HL-60 (cell line): ENCODE measurements at regions not wholly inside any gene's neighbourhood (a gene's known extent, or its start where the extent isn't known, plus 50 kb on each side); places are given as distances from the start of the nearest gene placed in this dataset.

ENCODE experiments used
- DNase-seq, 2 experiments: peaks; one replicate each; pipeline ENCODE4 v3.0.0-alpha.2; 2010 to 2020; ENCODE audit warnings: low read depth in 1 of 2, low spot score in 1 of 2
- H3K27ac ChIP-seq: fragments of 250-450 bp; sonication (Bioruptor Pico); replicated peaks from 2 replicates; pipeline ENCODE4 v1.5.1; 2020; ENCODE audit warnings: mild to moderate bottlenecking, moderate library complexity
- H3K27me3 ChIP-seq: fragments of 250-450 bp; sonication (Bioruptor Pico); 2 replicates; pipeline ENCODE4 v1.5.1; 2021; ENCODE audit warnings: mild to moderate bottlenecking, moderate library complexity; ENCODE audit not compliant: insufficient read depth, poor library complexity, severe bottlenecking
- H3K4me3 ChIP-seq: replicated peaks from 2 replicates; pipeline ENCODE4 v1.5.1; 2011; ENCODE audit warnings: mild to moderate bottlenecking, control low read depth, low read length; ENCODE audit not compliant: insufficient read depth
- CTCF ChIP-seq: IDR thresholded peaks from one replicate; pipeline ENCODE4 v1.5.1; 2011; ENCODE audit warnings: low read length, control low read depth, inconsistent platforms; ENCODE audit not compliant: insufficient read depth
- GABPA ChIP-seq: IDR thresholded peaks from 2 replicates; pipeline ENCODE4 v1.6.1; 2012; ENCODE audit warnings: low read depth
- POLR2AphosphoS5 ChIP-seq: IDR thresholded peaks from 2 replicates; pipeline ENCODE4 v1.6.1; 2012; ENCODE audit warnings: low read depth
- REST ChIP-seq: IDR thresholded peaks from 2 replicates; pipeline ENCODE4 v1.6.1; 2012; ENCODE audit warnings: low read depth; ENCODE audit not compliant: insufficient replicate concordance
- SPI1 ChIP-seq: IDR thresholded peaks from 2 replicates; pipeline ENCODE4 v1.6.1; 2012; ENCODE audit warnings: low read depth, mild to moderate bottlenecking, borderline replicate concordance

- Histone ChIP-seq H3K4me3 (no peak overlapping the region), H3K27ac (no peak overlapping the region), H3K27me3 (no peaks in the 10 kb centered on the region)
- TF ChIP-seq SPI1 (no peak), GABPA (no peak), CTCF (no peak)
- DNase-seq = peak in 1 of 2 experiments; percentile 11
Measured at GRCh38 chr1:5551274-5551975, 440.8 kb downstream of the NPHP4 start.

- DNase-seq = no peak
- TF ChIP-seq CTCF (no peak), REST (no peak), POLR2AphosphoS5 (no peak), GABPA (no peak), SPI1 (no peak)
- H3K4me3 ChIP-seq = no peak overlapping the region
- no peaks in the 10 kb centered on the region for H3K27me3 ChIP-seq
- H3K27ac ChIP-seq = no peak overlapping the region
Measured at GRCh38 chr1:5548266-5548665, 444.0 kb downstream of the NPHP4 start.

GRCh38 chr1:5543235-5543634 lies 449.0 kb downstream of the NPHP4 start:
- TF ChIP-seq REST (no peak), POLR2AphosphoS5 (no peak), SPI1 (no peak), GABPA (no peak), CTCF (no peak)
- no peak for DNase-seq
- Histone ChIP-seq H3K27ac (no peak overlapping the region), H3K27me3 (no peaks in the 10 kb centered on the region), H3K4me3 (no peak overlapping the region)

GRCh38 chr1:5532811-5533210 lies 459.4 kb downstream of the NPHP4 start:
- TF ChIP-seq REST (no peak), GABPA (no peak)

More at GRCh38 chr1:5532811-5533210, 459.4 kb downstream of the NPHP4 start:
- Histone ChIP-seq H3K4me3 (no peak overlapping the region), H3K27me3 (no peaks in the 10 kb centered on the region), H3K27ac (no peak overlapping the region)
- DNase-seq = no peak
